A549 (cell line): ENCODE measurements at regions not wholly inside any gene's neighbourhood (a gene's known extent, or its start where the extent isn't known, plus 50 kb on each side); places are given as distances from the start of the nearest gene placed in this dataset.

Experiments
- ATAC-seq, 2 experiments: fragments of 200-7000 bp in 1 of 2; fragments of >200 bp in 1 of 2; cut with Nextera tagmentation in 1 of 2; cut with Tn5 transposase in 1 of 2; 3 replicates each; pipeline versions ENCODE4 v1.8.0 to v1.9.1; 2018 to 2020; ENCODE audit warnings: mild to moderate bottlenecking in 1 of 2, moderate library complexity in 1 of 2
- CTCF ChIA-PET: fragments of 300-600 bp; sonication (Branson Sonifier 250); formaldehyde crosslinking; extraction: SDS; loops from one replicate; lab custom pipeline; 2021; ENCODE audit warnings: antibody characterized with exemption, inconsistent platforms; lab: Yijun Ruan, JAX
- POLR2A ChIA-PET: fragments of 350-600 bp; formaldehyde crosslinking; extraction: SDS; loops from one replicate; lab custom pipeline; 2021; ENCODE audit warnings: antibody characterized with exemption, inconsistent platforms; lab: Yijun Ruan, JAX
- DNase-seq, 2 experiments: peaks; one replicate each; pipeline versions ENCODE4 v3.0.0 to v3.0.0-alpha.2; 2011 to 2016; ENCODE audit warnings: low read depth in 1 of 2, low spot score in 1 of 2
- FAIRE-seq: peaks from 2 replicates; lab custom pipeline; 2011; peaks lifted over from hg19 to GRCh38; lab: Jason Lieb, UNC
- H3K27ac ChIP-seq, 2 experiments: fragments of >200 bp; sonication (Bioruptor Twin); formaldehyde crosslinking; 3 replicates each; pipeline ENCODE4 v1.5.1; 2016 to 2017
- H3K4me1 ChIP-seq: fragments of >200 bp; sonication (Bioruptor Twin); formaldehyde crosslinking; 3 replicates; pipeline ENCODE4 v1.6.1; 2016
- H3K4me2 ChIP-seq: fragments of >200 bp; sonication (Bioruptor Twin); formaldehyde crosslinking; 3 replicates; pipeline ENCODE4 v1.6.1; 2016
- H3K4me3 ChIP-seq: fragments of >200 bp; sonication (Bioruptor Twin); formaldehyde crosslinking; 3 replicates; pipeline ENCODE4 v1.5.1; 2016
- H3K9me3 ChIP-seq: fragments of >200 bp; sonication (Bioruptor Twin); formaldehyde crosslinking; 3 replicates; pipeline ENCODE4 v1.6.1; 2016
- BHLHE40 ChIP-seq: IDR thresholded peaks from 2 replicates; pipeline ENCODE4 v1.6.1; 2012; ENCODE audit warnings: low read depth, low read length, inconsistent platforms
- CBX2 ChIP-seq: fragments of 200-600 bp; sonication (generic); IDR thresholded peaks from 2 replicates; pipeline ENCODE4 v1.6.1; 2016; ENCODE audit warnings: low read depth, mild to moderate bottlenecking, borderline replicate concordance
- CEBPB ChIP-seq, 2 experiments: fragments of >200 bp in 1 of 2; sonication (Bioruptor Twin) in 1 of 2; formaldehyde crosslinking in 1 of 2; IDR thresholded peaks; 2 replicates each; pipeline ENCODE4 v1.6.1; 2012 to 2016
- CTCF ChIP-seq: fragments of >200 bp; sonication (Bioruptor Twin); formaldehyde crosslinking; IDR thresholded peaks from 3 replicates; pipeline ENCODE4 v1.5.1; 2016
- E2F6 ChIP-seq: IDR thresholded peaks from 2 replicates; pipeline ENCODE4 v1.6.1; 2012; ENCODE audit warnings: low read depth, borderline replicate concordance
- EHF ChIP-seq: fragments of 250-450 bp; sonication (Bioruptor Pico); IDR thresholded peaks from 2 replicates; pipeline ENCODE4 v1.5.0; 2020; ENCODE audit warnings: mild to moderate bottlenecking
- ELK1 ChIP-seq: fragments of 150-350 bp; IDR thresholded peaks from 2 replicates; pipeline ENCODE4 v1.6.1; 2014; ENCODE audit warnings: low read depth, mild to moderate bottlenecking, low read length
- GATA3 ChIP-seq: IDR thresholded peaks from 2 replicates; pipeline ENCODE4 v1.6.1; 2012; ENCODE audit warnings: borderline replicate concordance
- HES2 ChIP-seq: fragments of >200 bp; sonication (Bioruptor Twin); formaldehyde crosslinking; IDR thresholded peaks from 2 replicates; pipeline ENCODE4 v1.6.1; 2016
- HMGXB4 ChIP-seq: fragments of 250-450 bp; sonication (Bioruptor Pico); IDR thresholded peaks from 2 replicates; pipeline ENCODE4 v1.5.0; 2021; ENCODE audit warnings: mild to moderate bottlenecking, moderate library complexity, borderline replicate concordance
- HOXA7 ChIP-seq: fragments of 250-450 bp; sonication (Bioruptor Pico); IDR thresholded peaks from 2 replicates; pipeline ENCODE4 v1.5.0; 2020; ENCODE audit warnings: mild to moderate bottlenecking, moderate library complexity
- JUN ChIP-seq, 2 experiments: fragments of >200 bp; sonication (Bioruptor Twin); formaldehyde crosslinking; IDR thresholded peaks; 2 replicates in 1 of 2; 3 replicates in 1 of 2; pipeline ENCODE4 v1.6.1; 2016 to 2017
- JUNB ChIP-seq: fragments of >200 bp; sonication (Bioruptor Twin); formaldehyde crosslinking; IDR thresholded peaks from 2 replicates; pipeline ENCODE4 v1.6.1; 2016
- KDM5A ChIP-seq: fragments of 200-600 bp; sonication (generic); IDR thresholded peaks from 2 replicates; pipeline ENCODE4 v1.6.1; 2016; ENCODE audit warnings: antibody characterized with exemption, mild to moderate bottlenecking
- MAFK ChIP-seq: fragments of 450-650 bp; IDR thresholded peaks from 2 replicates; pipeline ENCODE4 v1.6.1; 2014; ENCODE audit not compliant: partially characterized antibody
- MAZ ChIP-seq: fragments of 150-350 bp; IDR thresholded peaks from 2 replicates; pipeline ENCODE4 v1.6.1; 2014; ENCODE audit warnings: antibody characterized with exemption, low read depth, low read length, borderline replicate concordance
- NFE2L2 ChIP-seq: fragments of 150-350 bp; conservative IDR thresholded peaks from 2 replicates; pipeline ENCODE4 v1.6.1; 2014; ENCODE audit warnings: low read length
- POLR2A ChIP-seq: IDR thresholded peaks from 2 replicates; pipeline ENCODE4 v1.6.1; 2012; ENCODE audit warnings: mild to moderate bottlenecking, low read length
- RAD21 ChIP-seq, 2 experiments: fragments of >200 bp in 1 of 2; sonication (Bioruptor Twin) in 1 of 2; formaldehyde crosslinking in 1 of 2; IDR thresholded peaks in 1 of 2; conservative IDR thresholded peaks in 1 of 2; 2 replicates in 1 of 2; 3 replicates in 1 of 2; pipeline ENCODE4 v1.6.1; 2012 to 2018; ENCODE audit warnings: inconsistent platforms in 1 of 2
- RCOR1 ChIP-seq: fragments of 150-350 bp; IDR thresholded peaks from 2 replicates; pipeline ENCODE4 v1.6.1; 2014; ENCODE audit warnings: antibody characterized with exemption, low read length, low read depth
- SREBF2 ChIP-seq: fragments of 450-650 bp; IDR thresholded peaks from 2 replicates; pipeline ENCODE4 v1.6.1; 2014; ENCODE audit warnings: mild to moderate bottlenecking, moderate library complexity
- TFCP2L1 ChIP-seq: fragments of 250-450 bp; sonication (Bioruptor Pico); IDR thresholded peaks from 2 replicates; pipeline ENCODE4 v1.5.0; 2021; ENCODE audit warnings: mild to moderate bottlenecking
- TP53 ChIP-seq: fragments of 250-450 bp; sonication (Bioruptor Pico); IDR thresholded peaks from 2 replicates; pipeline ENCODE4 v1.5.0; 2021; ENCODE audit warnings: mild to moderate bottlenecking, moderate library complexity
- WGBS: methylation state at CpG from one replicate; pipeline ENCODE4 v1.1.6; 2017; ENCODE audit errors: missing lambda C conversion rate; 5-methylcytosine and 5-hydroxymethylcytosine counted together

- Histone ChIP-seq H3K9me3 (no peaks in the 10 kb centered on the region), H3K4me3 (no peak overlapping the region), H3K27ac (no peak overlapping the region), H3K4me1 (no peaks in the 10 kb centered on the region), H3K4me2 (no peak overlapping the region)
- ATAC-seq (no peak), DNase-seq (no peak), FAIRE-seq (no peak)
- POLR2A ChIA-PET, result no interaction called here
- CTCF ChIA-PET, result interaction anchor here (2.2 kb wide), 2 partner anchors 22 to 127 kb away, joined by 5 to 6 read pairs; no protein-coding TSS in a partner anchor
- TF ChIP-seq HMGXB4 (CRISPR knock-in tag) (no peak), RAD21 (conservative IDR thresholded peaks at IDR 0.05 in 1 of 2, IDR thresholded peaks at IDR 0.05 in 1 of 2) (no peak), HES2 (no peak), NFE2L2 (no peak), JUNB (no peak), CTCF (no peak), JUN (IDR thresholded peaks at IDR 0.05) (no peak), TP53 (CRISPR knock-in tag) (no peak), SREBF2 (no peak), MAZ (no peak)
Observed at GRCh38 chr1:65022216-65022615, 55.9 kb upstream of the JAK1 start.

- DNase-seq, result no peak
- ChIA-PET CTCF (no interaction called here), POLR2A (no interaction called here)
- TF ChIP-seq POLR2A (no peak), GATA3 (no peak), HOXA7 (CRISPR knock-in tag) (no peak), SREBF2 (no peak), KDM5A (no peak), EHF (CRISPR knock-in tag) (no peak), ELK1 (no peak), RCOR1 (no peak), TFCP2L1 (CRISPR knock-in tag) (no peak), BHLHE40 (no peak), CEBPB (IDR thresholded peaks at IDR 0.05) (no peak), MAFK (no peak), E2F6 (no peak), NFE2L2 (no peak), CBX2 (no peak)
- Histone ChIP-seq H3K4me3 (no peak overlapping the region), H3K4me1 (no peaks in the 10 kb centered on the region), H3K27ac (no peak overlapping the region), H3K9me3 (no peaks in the 10 kb centered on the region), H3K4me2 (no peak overlapping the region)
- 89% methylated on average over 3 of the region's 3 CpGs for WGBS
- ATAC-seq, result no peak
- no peak for FAIRE-seq
Observed at GRCh38 chr1:65025794-65026193, 59.4 kb upstream of the JAK1 start.
